ENCODE measurements at regions not wholly inside any gene's neighbourhood (a gene's known extent, or its start where the extent isn't known, plus 50 kb on each side); places are given as distances from the start of the nearest gene placed in this dataset.

DNA sequence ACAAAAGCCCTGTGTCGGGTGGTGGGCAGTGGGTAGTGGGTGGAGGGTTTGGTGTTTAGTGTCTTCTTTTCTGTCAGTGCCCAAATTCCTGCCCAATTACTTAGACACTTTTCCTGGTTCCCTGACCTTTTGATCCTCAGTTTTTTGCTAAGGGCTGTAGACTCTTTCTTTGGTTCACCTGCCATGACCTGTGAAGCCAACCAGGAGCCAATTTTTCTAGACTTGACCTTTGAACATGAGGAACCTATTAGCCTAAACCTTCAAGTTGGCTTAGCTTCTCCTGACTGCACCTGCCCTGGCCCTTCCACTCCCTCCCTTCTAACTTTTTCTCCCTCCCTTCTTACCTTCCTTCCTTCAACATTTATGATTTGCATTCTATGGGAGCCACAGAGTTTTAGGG lies 94.5 kb downstream of the MID1IP1 start:
- Mint-ChIP-seq H3K4me3 (ENCODE audit: low read depth, unreplicated experiment) (no peak overlapping the region), H3K36me3 (ENCODE audit: insufficient read depth, unreplicated experiment) (no peaks in the 10 kb centered on the region), H3K4me1 (ENCODE audit: low read depth, unreplicated experiment) (no peaks in the 10 kb centered on the region), H3K9me3 (ENCODE audit: low read depth, unreplicated experiment) (no peaks in the 10 kb centered on the region), H3K27ac (ENCODE audit: unreplicated experiment) (no peak overlapping the region), H3K27me3 (ENCODE audit: unreplicated experiment) (no peaks in the 10 kb centered on the region)
- no TSS peak for BruUV-seq (replicated peaks)
- CTCF ChIA-PET: interaction anchor here (0.6 kb wide), 1 partner anchor 15 kb away, joined by 3 read pairs; no protein-coding TSS in a partner anchor
- intact Hi-C loops (cut with micrococcal nuclease; ENCODE audit: unreplicated experiment): no loop called here
- DNase-seq: no peak
- TF ChIP-seq, protein P1, sequence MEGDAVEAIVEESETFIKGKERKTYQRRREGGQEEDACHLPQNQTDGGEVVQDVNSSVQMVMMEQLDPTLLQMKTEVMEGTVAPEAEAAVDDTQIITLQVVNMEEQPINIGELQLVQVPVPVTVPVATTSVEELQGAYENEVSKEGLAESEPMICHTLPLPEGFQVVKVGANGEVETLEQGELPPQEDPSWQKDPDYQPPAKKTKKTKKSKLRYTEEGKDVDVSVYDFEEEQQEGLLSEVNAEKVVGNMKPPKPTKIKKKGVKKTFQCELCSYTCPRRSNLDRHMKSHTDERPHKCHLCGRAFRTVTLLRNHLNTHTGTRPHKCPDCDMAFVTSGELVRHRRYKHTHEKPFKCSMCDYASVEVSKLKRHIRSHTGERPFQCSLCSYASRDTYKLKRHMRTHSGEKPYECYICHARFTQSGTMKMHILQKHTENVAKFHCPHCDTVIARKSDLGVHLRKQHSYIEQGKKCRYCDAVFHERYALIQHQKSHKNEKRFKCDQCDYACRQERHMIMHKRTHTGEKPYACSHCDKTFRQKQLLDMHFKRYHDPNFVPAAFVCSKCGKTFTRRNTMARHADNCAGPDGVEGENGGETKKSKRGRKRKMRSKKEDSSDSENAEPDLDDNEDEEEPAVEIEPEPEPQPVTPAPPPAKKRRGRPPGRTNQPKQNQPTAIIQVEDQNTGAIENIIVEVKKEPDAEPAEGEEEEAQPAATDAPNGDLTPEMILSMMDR (IDR thresholded peaks at IDR 0.05; ENCODE audit: unreplicated experiment): no peak

DNA sequence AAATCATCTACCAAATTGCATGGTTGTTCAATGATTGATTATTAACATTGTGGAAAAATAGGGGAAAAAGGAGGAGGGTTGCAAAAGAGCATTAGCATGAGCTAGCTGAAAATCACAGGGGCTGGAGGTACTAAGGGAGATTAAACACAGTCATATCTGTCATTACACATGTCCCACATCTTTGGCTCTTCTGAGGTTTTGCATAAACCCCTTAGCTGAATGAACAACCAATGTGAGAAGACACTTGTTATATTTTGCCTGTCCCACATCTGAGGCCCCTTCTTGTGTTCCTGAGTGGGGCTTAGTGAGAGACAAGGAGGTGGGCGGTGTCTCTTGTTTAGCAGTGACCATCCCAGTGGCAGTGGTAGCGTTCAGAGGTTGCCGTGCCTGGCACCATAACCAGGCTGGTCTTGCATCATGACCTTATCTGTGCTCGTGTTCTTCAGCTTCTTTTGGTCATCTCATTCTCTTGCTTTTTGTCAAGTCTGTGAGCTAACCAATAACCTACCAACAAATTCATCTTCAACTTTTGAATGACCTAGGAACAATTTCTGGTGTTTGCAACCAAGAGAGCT lies 95.6 kb downstream of the MID1IP1 start:
- BruUV-seq (replicated peaks): no TSS peak
- Mint-ChIP-seq H3K27ac (ENCODE audit: unreplicated experiment) (no peak overlapping the region), H3K4me3 (ENCODE audit: low read depth, unreplicated experiment) (no peak overlapping the region), H3K9me3 (ENCODE audit: low read depth, unreplicated experiment) (no peaks in the 10 kb centered on the region), H3K36me3 (ENCODE audit: insufficient read depth, unreplicated experiment) (no peaks in the 10 kb centered on the region), H3K27me3 (ENCODE audit: unreplicated experiment) (no peaks in the 10 kb centered on the region), H3K4me1 (ENCODE audit: low read depth, unreplicated experiment) (no peaks in the 10 kb centered on the region)
- DNase-seq: no peak
- TF ChIP-seq, protein P1 (IDR thresholded peaks at IDR 0.05; ENCODE audit: unreplicated experiment): no peak
- CTCF ChIA-PET: no interaction called here
- intact Hi-C loops (cut with micrococcal nuclease; ENCODE audit: unreplicated experiment): no loop called here

DNA sequence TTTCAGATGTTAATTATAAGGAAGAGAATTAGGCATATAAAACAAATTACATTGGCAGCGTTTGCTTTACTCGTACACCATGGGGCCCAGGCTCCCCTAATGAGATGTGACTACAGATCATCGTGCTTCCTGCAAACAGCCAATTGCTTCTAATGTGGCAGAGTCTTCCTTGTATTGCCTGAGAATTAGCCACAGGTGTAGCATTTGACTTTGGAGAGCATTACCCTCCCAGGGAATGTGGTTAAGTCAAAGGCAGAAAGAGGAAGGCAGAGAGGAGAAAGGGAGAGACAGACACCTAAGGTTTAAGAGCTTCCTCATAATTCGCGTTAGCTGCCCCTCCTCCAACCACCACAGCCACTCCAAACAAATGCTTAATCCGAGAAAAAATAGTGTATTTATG lies 97.0 kb downstream of the MID1IP1 start:
- no peaks in the 10 kb centered on the region for H3K36me3 Mint-ChIP-seq (ENCODE audit: insufficient read depth, unreplicated experiment)
- TF ChIP-seq, protein P1 (IDR thresholded peaks at IDR 0.05; ENCODE audit: unreplicated experiment): no peak
- no peaks in the 10 kb centered on the region for H3K9me3 Mint-ChIP-seq (ENCODE audit: low read depth, unreplicated experiment)
- no peak overlapping the region for H3K4me3 Mint-ChIP-seq (ENCODE audit: low read depth, unreplicated experiment)
- no peak overlapping the region for H3K27ac Mint-ChIP-seq (ENCODE audit: unreplicated experiment)
- H3K4me1 Mint-ChIP-seq (ENCODE audit: low read depth, unreplicated experiment): no peaks in the 10 kb centered on the region
- CTCF ChIA-PET: no interaction called here
- DNase-seq: no peak
- H3K27me3 Mint-ChIP-seq (ENCODE audit: unreplicated experiment): no peaks in the 10 kb centered on the region
- intact Hi-C loops (cut with micrococcal nuclease; ENCODE audit: unreplicated experiment): no loop called here
- no TSS peak for BruUV-seq (replicated peaks)

DNA sequence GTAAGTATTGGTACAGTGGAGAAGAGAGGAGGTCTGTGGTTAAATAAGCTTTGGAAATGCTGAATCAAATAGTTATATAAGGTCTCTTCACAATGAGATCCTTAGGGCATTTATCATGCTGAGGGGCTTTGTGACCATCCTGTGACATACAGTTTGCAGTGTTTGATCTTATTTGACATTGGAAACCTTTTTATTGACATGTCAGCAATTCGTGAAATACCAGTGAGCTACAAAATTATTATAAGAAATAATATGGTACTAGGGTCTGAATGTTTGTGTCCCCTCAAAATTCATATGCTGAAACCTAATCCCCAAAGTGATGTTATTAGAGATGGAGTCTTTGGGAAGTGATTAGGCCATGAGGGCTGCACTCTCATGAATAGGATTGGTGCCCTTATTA lies 98.4 kb downstream of the MID1IP1 start:
- intact Hi-C loops (cut with micrococcal nuclease; ENCODE audit: unreplicated experiment): no loop called here
- Mint-ChIP-seq H3K27ac (ENCODE audit: unreplicated experiment) (no peak overlapping the region), H3K4me1 (ENCODE audit: low read depth, unreplicated experiment) (no peaks in the 10 kb centered on the region), H3K9me3 (ENCODE audit: low read depth, unreplicated experiment) (no peaks in the 10 kb centered on the region), H3K27me3 (ENCODE audit: unreplicated experiment) (no peaks in the 10 kb centered on the region), H3K4me3 (ENCODE audit: low read depth, unreplicated experiment) (no peak overlapping the region), H3K36me3 (ENCODE audit: insufficient read depth, unreplicated experiment) (no peaks in the 10 kb centered on the region)
- BruUV-seq (replicated peaks): no TSS peak
- no peak for DNase-seq
- TF ChIP-seq, protein P1 (IDR thresholded peaks at IDR 0.05; ENCODE audit: unreplicated experiment): no peak
- CTCF ChIA-PET: no interaction called here

Measured in Calu3 (cell line).